GM12874 (cell line): ENCODE measurements at regions not wholly inside any gene's neighbourhood (a gene's known extent, or its start where the extent isn't known, plus 50 kb on each side); places are given as distances from the start of the nearest gene placed in this dataset.

Experiments
- TF ChIP-seq, protein P1 (sequence below): IDR thresholded peaks from 2 replicates; pipeline ENCODE4 v1.5.1; 2011; ENCODE audit warnings: low read depth, mild to moderate bottlenecking, control low read depth, low read length, moderate library complexity; ENCODE audit not compliant: insufficient read depth

DNA sequence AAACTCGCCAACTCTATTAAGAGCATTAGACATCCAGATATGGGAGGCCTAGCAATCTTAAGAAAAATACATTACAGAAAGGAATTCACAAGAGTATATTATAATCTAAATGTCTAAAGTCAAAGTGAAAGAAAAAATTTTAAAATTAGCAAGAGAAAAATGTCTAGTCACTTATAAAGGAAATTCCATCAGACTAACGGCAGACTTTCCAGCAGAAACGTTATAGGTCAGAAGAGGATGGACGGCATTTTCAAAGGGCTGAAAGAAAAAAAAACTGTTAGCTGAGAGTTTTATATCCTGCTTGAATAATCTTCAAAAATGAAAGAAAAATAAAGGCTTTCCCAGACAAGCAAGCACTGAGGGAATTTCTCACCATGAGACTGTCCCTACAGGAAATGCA, 269.0 kb downstream of the HDGFL1 start:
- TF ChIP-seq, protein P1, sequence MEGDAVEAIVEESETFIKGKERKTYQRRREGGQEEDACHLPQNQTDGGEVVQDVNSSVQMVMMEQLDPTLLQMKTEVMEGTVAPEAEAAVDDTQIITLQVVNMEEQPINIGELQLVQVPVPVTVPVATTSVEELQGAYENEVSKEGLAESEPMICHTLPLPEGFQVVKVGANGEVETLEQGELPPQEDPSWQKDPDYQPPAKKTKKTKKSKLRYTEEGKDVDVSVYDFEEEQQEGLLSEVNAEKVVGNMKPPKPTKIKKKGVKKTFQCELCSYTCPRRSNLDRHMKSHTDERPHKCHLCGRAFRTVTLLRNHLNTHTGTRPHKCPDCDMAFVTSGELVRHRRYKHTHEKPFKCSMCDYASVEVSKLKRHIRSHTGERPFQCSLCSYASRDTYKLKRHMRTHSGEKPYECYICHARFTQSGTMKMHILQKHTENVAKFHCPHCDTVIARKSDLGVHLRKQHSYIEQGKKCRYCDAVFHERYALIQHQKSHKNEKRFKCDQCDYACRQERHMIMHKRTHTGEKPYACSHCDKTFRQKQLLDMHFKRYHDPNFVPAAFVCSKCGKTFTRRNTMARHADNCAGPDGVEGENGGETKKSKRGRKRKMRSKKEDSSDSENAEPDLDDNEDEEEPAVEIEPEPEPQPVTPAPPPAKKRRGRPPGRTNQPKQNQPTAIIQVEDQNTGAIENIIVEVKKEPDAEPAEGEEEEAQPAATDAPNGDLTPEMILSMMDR = no peak

DNA sequence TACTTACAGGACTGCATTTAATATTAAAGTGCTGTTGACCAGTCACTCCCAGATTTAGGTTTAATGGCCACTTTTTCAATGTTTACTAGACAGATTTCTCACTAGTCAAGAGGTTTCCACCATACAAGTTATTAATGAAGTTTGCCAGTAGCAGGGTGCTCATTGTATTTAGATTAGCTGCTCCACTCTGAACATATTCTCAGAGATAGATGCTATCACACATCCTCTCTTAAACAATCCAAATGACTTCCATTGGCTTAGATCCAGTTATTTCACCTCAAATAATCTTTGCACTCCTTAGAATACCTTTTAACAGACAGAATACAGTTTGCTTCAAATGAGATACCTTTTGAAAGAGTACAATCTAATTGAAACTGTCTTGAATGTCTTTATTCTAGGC, 276.1 kb downstream of the HDGFL1 start:
- TF ChIP-seq, protein P1 = no peak

DNA sequence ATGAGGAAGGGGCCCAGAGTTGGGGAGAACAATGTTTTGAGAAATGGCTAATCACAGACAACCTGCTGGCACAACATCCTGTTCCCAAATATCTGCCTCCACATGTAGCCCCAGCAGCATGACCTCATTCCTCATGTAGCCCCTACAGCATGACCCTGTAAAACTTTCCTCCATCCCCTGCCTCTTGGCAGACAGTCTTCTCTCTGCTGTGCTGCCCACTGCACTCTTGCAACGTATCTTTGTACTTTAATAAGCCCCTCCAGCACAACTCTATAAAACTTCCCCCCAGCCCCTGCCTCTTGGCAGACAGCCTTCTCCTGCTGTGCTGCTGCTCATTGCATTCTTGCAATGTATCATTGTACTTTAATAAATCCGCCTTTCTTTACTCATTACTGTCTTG, 278.8 kb downstream of the HDGFL1 start:
- TF ChIP-seq, protein P1 = no peak

DNA sequence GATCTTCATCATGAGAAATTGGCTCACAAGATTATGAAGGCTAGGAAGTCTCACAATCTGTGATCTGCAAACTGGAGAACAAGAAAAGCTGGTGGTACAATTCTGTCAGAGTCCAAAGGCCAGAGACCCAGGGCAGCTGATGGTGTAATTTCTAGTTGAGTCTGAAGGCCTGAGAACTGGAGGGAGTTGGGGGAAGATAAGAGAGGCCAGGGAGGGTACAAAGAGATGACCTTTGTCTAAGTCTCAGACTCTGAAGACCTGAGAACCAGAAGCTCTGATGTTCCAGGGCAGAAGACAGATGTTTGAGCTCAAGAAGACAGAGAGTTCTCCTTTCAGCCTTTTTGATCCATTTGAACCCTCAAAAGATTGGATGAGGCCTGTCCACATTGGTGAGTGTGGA, 280.6 kb downstream of the HDGFL1 start:
- TF ChIP-seq, protein P1 = no peak

DNA sequence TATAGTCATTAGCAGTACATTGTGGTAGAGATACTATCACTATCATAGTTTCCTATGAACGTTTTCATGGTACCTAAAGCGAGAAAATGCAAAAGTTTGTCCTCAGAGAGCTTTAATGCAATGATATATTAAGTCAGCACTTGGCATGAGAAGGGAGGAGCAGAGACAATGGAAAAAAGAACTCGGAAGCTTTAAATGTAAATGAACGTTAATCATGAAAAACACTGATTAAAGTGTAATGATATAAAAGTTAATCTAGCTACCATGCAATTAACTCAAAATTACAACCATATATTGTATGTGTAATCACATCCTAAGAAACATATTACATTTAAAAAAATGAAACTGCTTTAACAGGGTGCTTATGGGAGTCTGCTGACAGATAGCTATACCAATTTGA, 282.7 kb downstream of the HDGFL1 start:
- TF ChIP-seq, protein P1 = no peak

DNA sequence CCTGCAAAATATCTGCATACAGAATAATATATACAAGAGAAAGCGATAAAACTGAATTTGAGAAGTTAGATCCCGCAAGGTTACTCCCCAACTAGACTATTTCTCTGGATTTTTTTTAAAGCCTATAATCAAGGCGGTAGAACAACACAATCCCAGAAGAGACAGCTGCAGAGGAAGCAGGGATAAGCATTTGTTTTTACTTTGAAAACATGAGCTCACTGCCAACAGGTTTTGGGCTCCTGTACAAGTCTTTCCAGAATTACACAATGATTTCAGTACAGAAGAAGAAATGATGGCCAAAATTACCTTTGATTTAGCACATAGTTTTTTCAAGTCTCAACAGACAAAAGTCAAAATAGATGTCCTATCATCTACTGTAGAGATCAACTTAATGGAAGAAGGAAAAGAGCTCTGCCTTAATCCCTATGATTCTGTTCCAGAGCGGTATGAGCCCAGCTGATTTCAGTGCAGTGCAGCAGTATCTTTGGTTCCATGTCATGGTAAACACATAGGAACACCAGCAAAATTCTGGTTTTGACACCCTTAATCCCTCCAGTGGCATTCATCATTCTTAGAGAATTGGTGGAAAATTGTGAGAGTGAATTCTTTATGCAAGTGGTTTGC, 304.3 kb downstream of the HDGFL1 start:
- TF ChIP-seq, protein P1 = no peak

DNA sequence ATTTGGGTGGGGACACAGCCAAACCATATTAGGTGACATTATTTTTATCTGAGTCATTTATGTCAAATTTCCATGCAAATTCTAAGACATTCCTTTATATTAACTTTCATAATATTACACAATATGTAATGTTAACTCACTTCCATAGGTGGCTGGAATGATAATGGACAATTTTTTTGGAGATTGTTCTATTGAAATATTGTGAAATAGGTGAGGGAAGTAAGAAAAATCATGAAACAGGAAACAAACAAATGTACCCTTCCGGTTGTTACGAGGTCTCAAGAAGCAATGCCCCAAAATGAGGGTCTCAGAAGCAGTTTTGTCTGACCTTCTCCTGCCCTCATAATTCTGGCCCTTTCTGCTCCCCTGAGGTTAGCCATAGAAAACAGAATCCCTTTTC, 306.5 kb downstream of the HDGFL1 start:
- TF ChIP-seq, protein P1 = no peak
